CD14-positive monocyte (primary cell): ENCODE measurements at regions not wholly inside any gene's neighbourhood (a gene's known extent, or its start where the extent isn't known, plus 50 kb on each side); places are given as distances from the start of the nearest gene placed in this dataset.

Experiments
- DNase-seq, 3 donors: peaks; one replicate each; pipeline ENCODE4 v3.0.0-alpha.2; 2011 to 2022
- H2AFZ ChIP-seq: 2 replicates; pipeline ENCODE4 v1.6.0; 2012; ENCODE audit warnings: mild to moderate bottlenecking, low read depth, low read length, inconsistent platforms; ENCODE audit not compliant: insufficient read depth, poor library complexity, severe bottlenecking
- H3K27ac ChIP-seq, 2 donors: 1 replicate in 1 of 2; 2 replicates in 1 of 2; pipeline ENCODE4 v1.5.1; 2012 to 2013; ENCODE audit warnings: low read length in 2 of 2, control low read depth in 1 of 2, inconsistent platforms in 1 of 2, low read depth in 1 of 2, mild to moderate bottlenecking in 1 of 2
- H3K27me3 ChIP-seq, 2 donors: one replicate each; pipeline versions ENCODE4 v1.6.0 to v1.6.1; 2011 to 2013; ENCODE audit warnings: low read length in 2 of 2; ENCODE audit not compliant: control insufficient read depth in 2 of 2, insufficient read depth in 2 of 2
- H3K36me3 ChIP-seq, 2 donors: replicated peaks in 1 of 2; 1 replicate in 1 of 2; 2 replicates in 1 of 2; pipeline versions ENCODE4 v1.5.1 to v1.6.1; 2012 to 2013; ENCODE audit warnings: low read length in 2 of 2, control low read depth in 1 of 2, inconsistent platforms in 1 of 2, mild to moderate bottlenecking in 1 of 2; ENCODE audit not compliant: insufficient read depth in 2 of 2, control insufficient read depth in 1 of 2
- H3K4me1 ChIP-seq, 2 donors: 1 replicate in 1 of 2; 2 replicates in 1 of 2; pipeline versions ENCODE4 v1.5.1 to v1.6.1; 2012 to 2013; ENCODE audit warnings: low read length in 2 of 2, control low read depth in 1 of 2, inconsistent platforms in 1 of 2, mild to moderate bottlenecking in 1 of 2, moderate library complexity in 1 of 2; ENCODE audit not compliant: insufficient read depth in 2 of 2, control insufficient read depth in 1 of 2
- H3K4me2 ChIP-seq: replicated peaks from 2 replicates; pipeline ENCODE3; 2012; ENCODE audit warnings: low read length, moderate library complexity, mild to moderate bottlenecking; ENCODE audit not compliant: poor library complexity, severe bottlenecking; ENCODE audit errors: extremely low read depth
- H3K4me3 ChIP-seq, 3 experiments: fragments of 200-600 bp in 1 of 3; sonication (generic) in 1 of 3; replicated peaks in 1 of 3; 1 replicate in 2 of 3; 2 replicates in 1 of 3; pipeline ENCODE4 v1.5.1; 2011 to 2013; ENCODE audit warnings: low read length in 3 of 3, mild to moderate bottlenecking in 3 of 3, control low read depth in 2 of 3, low read depth in 2 of 3, inconsistent platforms in 1 of 3, moderate library complexity in 1 of 3
- H3K79me2 ChIP-seq: 2 replicates; pipeline ENCODE4 v1.6.0; 2012; ENCODE audit warnings: mild to moderate bottlenecking, control low read depth, inconsistent platforms, low read length, moderate library complexity; ENCODE audit not compliant: insufficient read depth
- H3K9ac ChIP-seq: 2 replicates; pipeline ENCODE4 v1.6.0; 2017; ENCODE audit warnings: low read length, mild to moderate bottlenecking; ENCODE audit not compliant: insufficient read depth, poor library complexity, severe bottlenecking
- H3K9me3 ChIP-seq, 2 donors: replicated peaks in 1 of 2; 1 replicate in 1 of 2; 2 replicates in 1 of 2; pipeline versions ENCODE4 v1.5.1 to v1.6.1; 2012 to 2013; ENCODE audit warnings: low read length in 2 of 2, control low read depth in 1 of 2; ENCODE audit not compliant: control insufficient read depth in 1 of 2, insufficient read depth in 1 of 2
- H4K20me1 ChIP-seq: 2 replicates; pipeline ENCODE4 v1.6.0; 2012; ENCODE audit warnings: mild to moderate bottlenecking, low read length, control low read depth, moderate library complexity; ENCODE audit not compliant: insufficient read depth
- H3K27ac Mint-ChIP-seq, 7 donors: one replicate each; pipeline ENCODE4 v1.8.0; 2020; ENCODE audit warnings: mild to moderate bottlenecking in 7 of 7, mixed read lengths in 7 of 7, moderate library complexity in 6 of 7, inconsistent platforms in 2 of 7
- H3K27me3 Mint-ChIP-seq, 3 donors: one replicate each; pipeline ENCODE4 v1.8.0; 2021 to 2022; ENCODE audit warnings: low read depth in 3 of 3, mild to moderate bottlenecking in 3 of 3, mixed read lengths in 3 of 3, moderate library complexity in 3 of 3, inconsistent platforms in 1 of 3
- H3K36me3 Mint-ChIP-seq, 2 donors: one replicate each; pipeline ENCODE4 v1.8.0; 2020; ENCODE audit warnings: mixed read lengths in 2 of 2, inconsistent platforms in 1 of 2, mild to moderate bottlenecking in 1 of 2
- H3K4me1 Mint-ChIP-seq: one replicate; pipeline ENCODE4 v1.8.0; 2020; ENCODE audit warnings: mild to moderate bottlenecking, mixed read lengths
- H3K4me3 Mint-ChIP-seq, 2 donors: one replicate each; pipeline ENCODE4 v1.8.0; 2020; ENCODE audit warnings: mild to moderate bottlenecking in 2 of 2, mixed read lengths in 2 of 2, moderate library complexity in 1 of 2
- H3K9me3 Mint-ChIP-seq, 7 donors: one replicate each; pipeline ENCODE4 v1.8.0; 2020 to 2022; ENCODE audit warnings: mixed read lengths in 7 of 7, mild to moderate bottlenecking in 6 of 7, moderate library complexity in 6 of 7, inconsistent platforms in 2 of 7
- CTCF ChIP-seq: fragments of 200-600 bp; IDR thresholded peaks from one replicate; pipeline ENCODE4 v1.8.0; 2022; ENCODE audit warnings: antibody characterized with exemption, mild to moderate bottlenecking
- WGBS: methylation state at CpG from one replicate; pipeline ENCODE4 v1.1.5; 2013; ENCODE audit warnings: missing lambda C conversion rate; ENCODE audit not compliant: insufficient coverage; 5-methylcytosine and 5-hydroxymethylcytosine counted together
- intact Hi-C, 2 donors: fragments of 100-400 bp; cut with micrococcal nuclease; formaldehyde crosslinking; loops; one replicate each; pipeline versions ENCODE4 v1.15.0 to v1.15.1; 2023

- Histone ChIP-seq H3K79me2 (no peaks in the 10 kb centered on the region), H3K9ac (no peak overlapping the region), H3K9me3 (no peaks in the 10 kb centered on the region), H3K36me3 (no peaks in the 10 kb centered on the region), H3K4me1 (no peaks in the 10 kb centered on the region), H4K20me1 (no peaks in the 10 kb centered on the region), H3K27me3 (no peaks in the 10 kb centered on the region), H3K27ac (no peak overlapping the region), H2AFZ (no peak overlapping the region), H3K4me2 (no peak overlapping the region), H3K4me3 (no peak overlapping the region)
- Mint-ChIP-seq H3K27ac (no peak overlapping the region), H3K36me3 (no peaks in the 10 kb centered on the region), H3K4me1 (no peaks in the 10 kb centered on the region), H3K4me3 (no peak overlapping the region), H3K27me3 (peaks cover 3 to 7% (median 4%) of the 10 kb centered on the region in 3 donors), H3K9me3 (no peaks in the 10 kb centered on the region)
- WGBS: 96% methylated on average over 15 of the region's 20 CpGs
- DNase-seq: no peak
- intact Hi-C loops: no loop called here
- no peak for TF ChIP-seq CTCF
Measured at GRCh38 chr5:171520300-171521174, 101.1 kb downstream of the FGF18 start.

- Mint-ChIP-seq H3K27ac (no peak overlapping the region), H3K27me3 (peaks cover 3 to 7% (median 4%) of the 10 kb centered on the region in 3 donors), H3K9me3 (no peaks in the 10 kb centered on the region), H3K36me3 (no peaks in the 10 kb centered on the region), H3K4me3 (no peak overlapping the region), H3K4me1 (no peaks in the 10 kb centered on the region)
- no peak overlapping the region for H3K9ac ChIP-seq
- no peaks in the 10 kb centered on the region for H4K20me1 ChIP-seq
- no peak for TF ChIP-seq CTCF
- no peaks in the 10 kb centered on the region for H3K36me3 ChIP-seq
- H3K4me3 ChIP-seq: no peak overlapping the region
- H3K27me3 ChIP-seq: no peaks in the 10 kb centered on the region
- intact Hi-C loops: no loop called here
- H2AFZ ChIP-seq: no peak overlapping the region
- no peak overlapping the region for H3K27ac ChIP-seq
- H3K4me2 ChIP-seq: no peak overlapping the region
- no peaks in the 10 kb centered on the region for H3K79me2 ChIP-seq
- DNase-seq: no peak
- WGBS: no CpG with 5 or more reads among the region's 1 CpG
- H3K4me1 ChIP-seq: no peaks in the 10 kb centered on the region
- H3K9me3 ChIP-seq: no peaks in the 10 kb centered on the region
Measured at GRCh38 chr5:171521219-171521633, 101.8 kb downstream of the FGF18 start.
